CD14-positive monocyte (primary cell): ENCODE measurements at regions not wholly inside any gene's neighbourhood (a gene's known extent, or its start where the extent isn't known, plus 50 kb on each side); places are given as distances from the start of the nearest gene placed in this dataset.

ENCODE experiments used
- DNase-seq, 3 donors: peaks; one replicate each; pipeline ENCODE4 v3.0.0-alpha.2; 2011 to 2022
- H2AFZ ChIP-seq: 2 replicates; pipeline ENCODE4 v1.6.0; 2012; ENCODE audit warnings: mild to moderate bottlenecking, low read depth, low read length, inconsistent platforms; ENCODE audit not compliant: insufficient read depth, poor library complexity, severe bottlenecking
- H3K27ac ChIP-seq, 2 donors: 1 replicate in 1 of 2; 2 replicates in 1 of 2; pipeline ENCODE4 v1.5.1; 2012 to 2013; ENCODE audit warnings: low read length in 2 of 2, control low read depth in 1 of 2, inconsistent platforms in 1 of 2, low read depth in 1 of 2, mild to moderate bottlenecking in 1 of 2
- H3K27me3 ChIP-seq, 2 donors: one replicate each; pipeline versions ENCODE4 v1.6.0 to v1.6.1; 2011 to 2013; ENCODE audit warnings: low read length in 2 of 2; ENCODE audit not compliant: control insufficient read depth in 2 of 2, insufficient read depth in 2 of 2
- H3K36me3 ChIP-seq, 2 donors: replicated peaks in 1 of 2; 1 replicate in 1 of 2; 2 replicates in 1 of 2; pipeline versions ENCODE4 v1.5.1 to v1.6.1; 2012 to 2013; ENCODE audit warnings: low read length in 2 of 2, control low read depth in 1 of 2, inconsistent platforms in 1 of 2, mild to moderate bottlenecking in 1 of 2; ENCODE audit not compliant: insufficient read depth in 2 of 2, control insufficient read depth in 1 of 2
- H3K4me1 ChIP-seq, 2 donors: 1 replicate in 1 of 2; 2 replicates in 1 of 2; pipeline versions ENCODE4 v1.5.1 to v1.6.1; 2012 to 2013; ENCODE audit warnings: low read length in 2 of 2, control low read depth in 1 of 2, inconsistent platforms in 1 of 2, mild to moderate bottlenecking in 1 of 2, moderate library complexity in 1 of 2; ENCODE audit not compliant: insufficient read depth in 2 of 2, control insufficient read depth in 1 of 2
- H3K4me2 ChIP-seq: replicated peaks from 2 replicates; pipeline ENCODE3; 2012; ENCODE audit warnings: low read length, moderate library complexity, mild to moderate bottlenecking; ENCODE audit not compliant: poor library complexity, severe bottlenecking; ENCODE audit errors: extremely low read depth
- H3K4me3 ChIP-seq, 3 experiments: fragments of 200-600 bp in 1 of 3; sonication (generic) in 1 of 3; replicated peaks in 1 of 3; 1 replicate in 2 of 3; 2 replicates in 1 of 3; pipeline ENCODE4 v1.5.1; 2011 to 2013; ENCODE audit warnings: low read length in 3 of 3, mild to moderate bottlenecking in 3 of 3, control low read depth in 2 of 3, low read depth in 2 of 3, inconsistent platforms in 1 of 3, moderate library complexity in 1 of 3
- H3K79me2 ChIP-seq: 2 replicates; pipeline ENCODE4 v1.6.0; 2012; ENCODE audit warnings: mild to moderate bottlenecking, control low read depth, inconsistent platforms, low read length, moderate library complexity; ENCODE audit not compliant: insufficient read depth
- H3K9ac ChIP-seq: 2 replicates; pipeline ENCODE4 v1.6.0; 2017; ENCODE audit warnings: low read length, mild to moderate bottlenecking; ENCODE audit not compliant: insufficient read depth, poor library complexity, severe bottlenecking
- H3K9me3 ChIP-seq, 2 donors: replicated peaks in 1 of 2; 1 replicate in 1 of 2; 2 replicates in 1 of 2; pipeline versions ENCODE4 v1.5.1 to v1.6.1; 2012 to 2013; ENCODE audit warnings: low read length in 2 of 2, control low read depth in 1 of 2; ENCODE audit not compliant: control insufficient read depth in 1 of 2, insufficient read depth in 1 of 2
- H4K20me1 ChIP-seq: 2 replicates; pipeline ENCODE4 v1.6.0; 2012; ENCODE audit warnings: mild to moderate bottlenecking, low read length, control low read depth, moderate library complexity; ENCODE audit not compliant: insufficient read depth
- H3K27ac Mint-ChIP-seq, 7 donors: one replicate each; pipeline ENCODE4 v1.8.0; 2020; ENCODE audit warnings: mild to moderate bottlenecking in 7 of 7, mixed read lengths in 7 of 7, moderate library complexity in 6 of 7, inconsistent platforms in 2 of 7
- H3K27me3 Mint-ChIP-seq, 3 donors: one replicate each; pipeline ENCODE4 v1.8.0; 2021 to 2022; ENCODE audit warnings: low read depth in 3 of 3, mild to moderate bottlenecking in 3 of 3, mixed read lengths in 3 of 3, moderate library complexity in 3 of 3, inconsistent platforms in 1 of 3
- H3K36me3 Mint-ChIP-seq, 2 donors: one replicate each; pipeline ENCODE4 v1.8.0; 2020; ENCODE audit warnings: mixed read lengths in 2 of 2, inconsistent platforms in 1 of 2, mild to moderate bottlenecking in 1 of 2
- H3K4me1 Mint-ChIP-seq: one replicate; pipeline ENCODE4 v1.8.0; 2020; ENCODE audit warnings: mild to moderate bottlenecking, mixed read lengths
- H3K4me3 Mint-ChIP-seq, 2 donors: one replicate each; pipeline ENCODE4 v1.8.0; 2020; ENCODE audit warnings: mild to moderate bottlenecking in 2 of 2, mixed read lengths in 2 of 2, moderate library complexity in 1 of 2
- H3K9me3 Mint-ChIP-seq, 7 donors: one replicate each; pipeline ENCODE4 v1.8.0; 2020 to 2022; ENCODE audit warnings: mixed read lengths in 7 of 7, mild to moderate bottlenecking in 6 of 7, moderate library complexity in 6 of 7, inconsistent platforms in 2 of 7
- WGBS: methylation state at CpG from one replicate; pipeline ENCODE4 v1.1.5; 2013; ENCODE audit warnings: missing lambda C conversion rate; ENCODE audit not compliant: insufficient coverage; 5-methylcytosine and 5-hydroxymethylcytosine counted together
- intact Hi-C, 2 donors: fragments of 100-400 bp; cut with micrococcal nuclease; formaldehyde crosslinking; loops; one replicate each; pipeline versions ENCODE4 v1.15.0 to v1.15.1; 2023
- TF ChIP-seq, protein P1 (sequence below): fragments of 200-600 bp; IDR thresholded peaks from one replicate; pipeline ENCODE4 v1.8.0; 2022; ENCODE audit warnings: antibody characterized with exemption, mild to moderate bottlenecking

DNA sequence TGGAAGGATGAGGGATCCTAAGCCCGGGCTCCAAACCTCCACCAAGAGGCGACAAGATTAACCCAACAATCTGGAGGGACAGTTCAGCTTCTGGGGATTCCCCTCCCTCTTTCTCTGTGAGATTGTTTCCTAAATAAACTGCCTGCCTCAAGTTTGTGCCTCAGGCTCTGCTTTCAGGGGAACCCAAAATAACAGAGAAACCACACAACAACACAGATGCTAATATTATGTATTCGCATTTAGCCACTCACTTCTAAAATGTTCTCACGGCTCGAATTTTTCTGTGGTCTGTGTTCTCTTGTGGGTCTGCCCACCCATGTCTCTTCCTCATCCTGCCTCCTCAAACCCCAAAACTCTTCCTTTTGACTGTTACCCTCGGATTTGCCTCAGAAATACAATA, 1381.1 kb upstream of the SLC10A2 start:
- no peaks in the 10 kb centered on the region for H3K36me3 Mint-ChIP-seq
- no peak overlapping the region for H3K27ac Mint-ChIP-seq
- intact Hi-C loops = no loop called here
- Histone ChIP-seq H3K36me3 (no peaks in the 10 kb centered on the region), H3K27ac (no peak overlapping the region), H2AFZ (no peak overlapping the region), H3K9ac (no peak overlapping the region), H3K4me2 (no peak overlapping the region), H4K20me1 (no peaks in the 10 kb centered on the region), H3K4me3 (no peak overlapping the region), H3K4me1 (no peaks in the 10 kb centered on the region), H3K27me3 (no peaks in the 10 kb centered on the region), H3K79me2 (no peaks in the 10 kb centered on the region), H3K9me3 (peaks cover 22 to 40% of the 10 kb centered on the region in 2 donors)
- TF ChIP-seq, protein P1, sequence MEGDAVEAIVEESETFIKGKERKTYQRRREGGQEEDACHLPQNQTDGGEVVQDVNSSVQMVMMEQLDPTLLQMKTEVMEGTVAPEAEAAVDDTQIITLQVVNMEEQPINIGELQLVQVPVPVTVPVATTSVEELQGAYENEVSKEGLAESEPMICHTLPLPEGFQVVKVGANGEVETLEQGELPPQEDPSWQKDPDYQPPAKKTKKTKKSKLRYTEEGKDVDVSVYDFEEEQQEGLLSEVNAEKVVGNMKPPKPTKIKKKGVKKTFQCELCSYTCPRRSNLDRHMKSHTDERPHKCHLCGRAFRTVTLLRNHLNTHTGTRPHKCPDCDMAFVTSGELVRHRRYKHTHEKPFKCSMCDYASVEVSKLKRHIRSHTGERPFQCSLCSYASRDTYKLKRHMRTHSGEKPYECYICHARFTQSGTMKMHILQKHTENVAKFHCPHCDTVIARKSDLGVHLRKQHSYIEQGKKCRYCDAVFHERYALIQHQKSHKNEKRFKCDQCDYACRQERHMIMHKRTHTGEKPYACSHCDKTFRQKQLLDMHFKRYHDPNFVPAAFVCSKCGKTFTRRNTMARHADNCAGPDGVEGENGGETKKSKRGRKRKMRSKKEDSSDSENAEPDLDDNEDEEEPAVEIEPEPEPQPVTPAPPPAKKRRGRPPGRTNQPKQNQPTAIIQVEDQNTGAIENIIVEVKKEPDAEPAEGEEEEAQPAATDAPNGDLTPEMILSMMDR = no peak
- no peaks in the 10 kb centered on the region for H3K27me3 Mint-ChIP-seq
- H3K9me3 Mint-ChIP-seq = peaks cover 10 to 22% (median 13%) of the 10 kb centered on the region in 7 donors
- H3K4me1 Mint-ChIP-seq = no peaks in the 10 kb centered on the region
- DNase-seq = no peak
- WGBS = 81% methylated on average over 4 of the region's 6 CpGs
- no peak overlapping the region for H3K4me3 Mint-ChIP-seq

DNA sequence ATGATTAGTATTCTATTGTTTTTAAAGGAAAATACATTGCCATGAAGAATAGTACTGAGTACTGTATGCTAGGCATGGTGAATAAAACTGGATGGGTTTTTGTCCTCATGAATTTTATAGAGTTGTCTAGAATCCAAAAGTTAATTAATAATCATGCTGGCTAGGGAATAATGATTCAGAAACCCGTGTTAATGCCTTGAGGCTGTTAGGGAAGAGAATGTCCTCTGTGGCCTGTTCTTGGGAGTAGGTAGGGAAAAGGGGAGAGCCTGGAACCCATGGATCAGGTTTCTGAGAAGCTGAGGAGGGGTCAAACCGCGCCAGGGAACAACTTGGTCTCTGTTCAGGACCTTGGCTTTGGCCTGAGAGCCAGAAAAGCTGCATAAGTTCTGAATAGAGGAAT, 1376.3 kb upstream of the SLC10A2 start:
- 70% methylated on average over 2 of the region's 3 CpGs for WGBS
- Histone ChIP-seq H3K9ac (no peak overlapping the region), H3K4me1 (no peaks in the 10 kb centered on the region), H3K4me2 (no peak overlapping the region), H3K27me3 (no peaks in the 10 kb centered on the region), H3K27ac (no peak overlapping the region), H3K9me3 (peaks cover 18 to 23% of the 10 kb centered on the region in 2 donors), H3K79me2 (no peaks in the 10 kb centered on the region), H3K36me3 (no peaks in the 10 kb centered on the region), H4K20me1 (no peaks in the 10 kb centered on the region), H2AFZ (no peak overlapping the region), H3K4me3 (no peak overlapping the region)
- no peaks in the 10 kb centered on the region for H3K27me3 Mint-ChIP-seq
- peaks cover 5 to 15% (median 10%) of the 10 kb centered on the region in 7 donors for H3K9me3 Mint-ChIP-seq
- TF ChIP-seq, protein P1 = no peak
- H3K36me3 Mint-ChIP-seq = no peaks in the 10 kb centered on the region
- no peak overlapping the region for H3K27ac Mint-ChIP-seq
- no peak overlapping the region for H3K4me3 Mint-ChIP-seq
- intact Hi-C loops = no loop called here
- no peak for DNase-seq
- no peaks in the 10 kb centered on the region for H3K4me1 Mint-ChIP-seq
